Panc1 (cell line): ENCODE measurements at regions not wholly inside any gene's neighbourhood (a gene's known extent, or its start where the extent isn't known, plus 50 kb on each side); places are given as distances from the start of the nearest gene placed in this dataset.

Experiments used
- ATAC-seq: fragments of 200-7000 bp; cut with Tn5 transposase; 2 replicates; pipeline ENCODE4 v1.9.1; 2020; ENCODE audit warnings: mild to moderate bottlenecking, moderate library complexity
- BruUV-seq: library from RNA; stranded (reverse); fragments of 400-500 nt; replicated peaks from 2 replicates; lab custom pipeline; 2021; lab: Mats Ljungman, UMichigan
- CTCF ChIA-PET: fragments of 300-600 bp; sonication (Branson Sonifier 250); formaldehyde crosslinking; loops from one replicate; lab custom pipeline; 2022; ENCODE audit warnings: antibody characterized with exemption; lab: Charles Lee
- POLR2A ChIA-PET: fragments of 300-600 bp; sonication (Branson Sonifier 250); formaldehyde crosslinking; loops from one replicate; lab custom pipeline; 2022; ENCODE audit warnings: antibody characterized with exemption; lab: Charles Lee
- DNase-seq: peaks from one replicate; pipeline ENCODE4 v3.0.0-alpha.2; 2010; ENCODE audit warnings: low read depth, low spot score
- H3K27ac ChIP-seq: 2 replicates; pipeline ENCODE4 v1.5.1; 2011; ENCODE audit warnings: mild to moderate bottlenecking, low read length, inconsistent platforms
- H3K27me3 ChIP-seq: fragments of 200-500 bp; sonication (Bioruptor generic); 2 replicates; pipeline ENCODE4 v1.6.0; 2014; ENCODE audit warnings: low read length, inconsistent platforms; ENCODE audit not compliant: control insufficient read depth, insufficient read depth
- H3K36me3 ChIP-seq: fragments of 200-500 bp; sonication (Bioruptor generic); 2 replicates; pipeline ENCODE4 v1.5.1; 2014; ENCODE audit warnings: inconsistent platforms, mild to moderate bottlenecking, low read length, moderate library complexity; ENCODE audit not compliant: control insufficient read depth, insufficient read depth
- H3K4me1 ChIP-seq: 2 replicates; pipeline ENCODE4 v1.5.1; 2011; ENCODE audit warnings: inconsistent platforms, mild to moderate bottlenecking, low read length, moderate library complexity; ENCODE audit not compliant: control insufficient read depth, insufficient read depth
- H3K4me3 ChIP-seq, 2 experiments: 2 replicates each; pipeline ENCODE4 v1.5.1; 2011 to 2012; ENCODE audit warnings: low read depth in 2 of 2, low read length in 2 of 2, mild to moderate bottlenecking in 2 of 2, inconsistent platforms in 1 of 2, moderate library complexity in 1 of 2
- H3K9me3 ChIP-seq: fragments of 200-500 bp; sonication (Bioruptor generic); 2 replicates; pipeline ENCODE4 v1.5.1; 2014; ENCODE audit warnings: low read depth, mild to moderate bottlenecking, inconsistent platforms, low read length, moderate library complexity; ENCODE audit not compliant: control insufficient read depth, insufficient read depth
- CTCF ChIP-seq: fragments of 450-650 bp; IDR thresholded peaks from 2 replicates; pipeline ENCODE4 v1.5.1; 2017; ENCODE audit warnings: mild to moderate bottlenecking
- POLR2AphosphoS5 ChIP-seq: IDR thresholded peaks from 2 replicates; pipeline ENCODE4 v1.6.1; 2012; ENCODE audit warnings: mild to moderate bottlenecking, low read depth, low read length, moderate library complexity
- SIN3A ChIP-seq: IDR thresholded peaks from 2 replicates; pipeline ENCODE4 v1.6.1; 2012; ENCODE audit warnings: low read depth, mild to moderate bottlenecking, low read length, moderate library complexity, borderline replicate concordance; ENCODE audit not compliant: insufficient read depth
- TCF7L2 ChIP-seq: IDR thresholded peaks from 2 replicates; pipeline ENCODE4 v1.6.1; 2011; ENCODE audit warnings: mild to moderate bottlenecking, low read depth, low read length, inconsistent platforms
- in situ Hi-C: cut with HindIII; loops from 2 replicates; pipeline ENCODE4 v1.10.0; 2016; ENCODE audit warnings: low sequenced_read_pairs, low pct_unique_long_range_greater_than_20kb
- intact Hi-C: fragments of 100-400 bp; cut with micrococcal nuclease; formaldehyde crosslinking; loops from one replicate; pipeline ENCODE4 v1.10.0; 2022; ENCODE audit not compliant: unreplicated experiment
- TF ChIP-seq, protein P1 (sequence below), 2 experiments: IDR thresholded peaks; 2 replicates each; pipeline ENCODE4 v1.6.1; 2011 to 2012; ENCODE audit warnings: low read depth in 2 of 2, control low read depth in 1 of 2, low read length in 1 of 2, mild to moderate bottlenecking in 1 of 2, moderate library complexity in 1 of 2; ENCODE audit not compliant: insufficient read depth in 1 of 2

DNA sequence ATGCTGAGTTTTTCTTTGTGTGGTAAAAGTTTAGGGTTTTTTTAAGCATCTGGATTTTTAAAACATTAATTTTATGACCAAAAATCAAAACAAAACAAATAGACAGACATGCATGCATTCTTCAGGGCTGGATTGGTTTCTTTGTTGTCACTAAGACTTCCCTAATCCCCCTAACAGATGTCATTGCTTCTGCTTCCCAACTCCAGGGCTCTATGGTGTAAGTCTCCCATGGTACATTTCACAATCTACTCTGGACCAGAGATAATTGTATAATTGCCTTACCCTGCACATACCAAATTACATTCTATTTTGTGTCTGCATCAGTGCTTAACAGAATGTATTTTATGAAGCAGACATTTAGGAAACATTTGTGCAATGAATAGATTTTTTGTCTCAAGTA is 529.1 kb upstream of the SMIM31 start:
- no peak for TF ChIP-seq TCF7L2
- no peak for TF ChIP-seq POLR2AphosphoS5
- no peak for TF ChIP-seq SIN3A
- TF ChIP-seq CTCF: no peak
- TF ChIP-seq, protein P1, sequence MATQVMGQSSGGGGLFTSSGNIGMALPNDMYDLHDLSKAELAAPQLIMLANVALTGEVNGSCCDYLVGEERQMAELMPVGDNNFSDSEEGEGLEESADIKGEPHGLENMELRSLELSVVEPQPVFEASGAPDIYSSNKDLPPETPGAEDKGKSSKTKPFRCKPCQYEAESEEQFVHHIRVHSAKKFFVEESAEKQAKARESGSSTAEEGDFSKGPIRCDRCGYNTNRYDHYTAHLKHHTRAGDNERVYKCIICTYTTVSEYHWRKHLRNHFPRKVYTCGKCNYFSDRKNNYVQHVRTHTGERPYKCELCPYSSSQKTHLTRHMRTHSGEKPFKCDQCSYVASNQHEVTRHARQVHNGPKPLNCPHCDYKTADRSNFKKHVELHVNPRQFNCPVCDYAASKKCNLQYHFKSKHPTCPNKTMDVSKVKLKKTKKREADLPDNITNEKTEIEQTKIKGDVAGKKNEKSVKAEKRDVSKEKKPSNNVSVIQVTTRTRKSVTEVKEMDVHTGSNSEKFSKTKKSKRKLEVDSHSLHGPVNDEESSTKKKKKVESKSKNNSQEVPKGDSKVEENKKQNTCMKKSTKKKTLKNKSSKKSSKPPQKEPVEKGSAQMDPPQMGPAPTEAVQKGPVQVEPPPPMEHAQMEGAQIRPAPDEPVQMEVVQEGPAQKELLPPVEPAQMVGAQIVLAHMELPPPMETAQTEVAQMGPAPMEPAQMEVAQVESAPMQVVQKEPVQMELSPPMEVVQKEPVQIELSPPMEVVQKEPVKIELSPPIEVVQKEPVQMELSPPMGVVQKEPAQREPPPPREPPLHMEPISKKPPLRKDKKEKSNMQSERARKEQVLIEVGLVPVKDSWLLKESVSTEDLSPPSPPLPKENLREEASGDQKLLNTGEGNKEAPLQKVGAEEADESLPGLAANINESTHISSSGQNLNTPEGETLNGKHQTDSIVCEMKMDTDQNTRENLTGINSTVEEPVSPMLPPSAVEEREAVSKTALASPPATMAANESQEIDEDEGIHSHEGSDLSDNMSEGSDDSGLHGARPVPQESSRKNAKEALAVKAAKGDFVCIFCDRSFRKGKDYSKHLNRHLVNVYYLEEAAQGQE (IDR thresholded peaks at IDR 0.05; ENCODE audit: insufficient read depth in 1 of 2, low read depth in 2 of 2, low read length in 1 of 2): no peak
- Histone ChIP-seq H3K4me3 (no peak overlapping the region), H3K27ac (no peak overlapping the region), H3K27me3 (no peaks in the 10 kb centered on the region), H3K4me1 (no peaks in the 10 kb centered on the region), H3K9me3 (no peaks in the 10 kb centered on the region), H3K36me3 (no peaks in the 10 kb centered on the region)
- ATAC-seq (no peak), DNase-seq (no peak)
- intact Hi-C loops: no loop called here
- in situ Hi-C loops: no loop called here
- ChIA-PET CTCF (no interaction called here), POLR2A (no interaction called here)
- BruUV-seq: no TSS peak

DNA sequence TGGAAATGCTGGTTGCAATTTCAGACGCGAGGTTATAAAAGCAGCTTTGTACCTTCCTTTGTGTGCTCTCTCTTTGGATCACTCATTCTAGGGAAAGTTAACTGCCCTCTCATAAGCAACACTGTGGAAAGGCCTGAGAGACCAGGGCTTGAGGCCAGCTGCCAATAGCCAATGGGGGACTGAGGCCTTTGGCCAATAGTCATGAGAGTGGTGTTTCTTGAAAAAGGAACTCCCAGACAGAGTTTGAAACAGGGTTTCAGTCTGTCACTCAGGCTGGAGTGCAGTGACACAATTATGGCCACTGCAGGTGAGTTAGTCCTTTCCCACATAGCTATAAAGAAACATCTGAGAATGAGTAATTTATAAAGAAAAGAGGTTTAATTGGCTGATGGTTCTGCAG is 524.7 kb upstream of the SMIM31 start:
- POLR2A ChIA-PET: no interaction called here
- H3K27me3 ChIP-seq: no peaks in the 10 kb centered on the region
- no peak for ATAC-seq
- no peak for DNase-seq
- intact Hi-C loops: no loop called here
- H3K4me1 ChIP-seq: no peaks in the 10 kb centered on the region
- CTCF ChIA-PET: no interaction called here
- no peak overlapping the region for H3K27ac ChIP-seq
- H3K4me3 ChIP-seq: no peak overlapping the region
- no TSS peak for BruUV-seq
- no peaks in the 10 kb centered on the region for H3K36me3 ChIP-seq
- in situ Hi-C loops: no loop called here
- no peaks in the 10 kb centered on the region for H3K9me3 ChIP-seq
- TF ChIP-seq CTCF (no peak), POLR2AphosphoS5 (no peak), SIN3A (no peak), TCF7L2 (no peak)
- TF ChIP-seq, protein P1 (IDR thresholded peaks at IDR 0.05; ENCODE audit: insufficient read depth in 1 of 2, low read depth in 2 of 2, low read length in 1 of 2): no peak
